H9 (cell line): ENCODE measurements at regions not wholly inside any gene's neighbourhood (a gene's known extent, or its start where the extent isn't known, plus 50 kb on each side); places are given as distances from the start of the nearest gene placed in this dataset.

Experiments used
- DNase-seq: peaks from one replicate; pipeline ENCODE4 v3.0.0-alpha.2; 2017
- H2AFZ ChIP-seq: one replicate; pipeline ENCODE4 v1.6.1; 2013; ENCODE audit warnings: mild to moderate bottlenecking, low read length, control low read depth, moderate library complexity
- H2AK5ac ChIP-seq: 2 replicates; pipeline ENCODE4 v1.6.1; 2013; ENCODE audit warnings: low read length, control low read depth, mixed read lengths; ENCODE audit not compliant: insufficient read length
- H2BK120ac ChIP-seq: one replicate; pipeline ENCODE4 v1.6.1; 2013; ENCODE audit warnings: low read depth, mild to moderate bottlenecking, low read length, control low read depth, inconsistent platforms; ENCODE audit not compliant: poor library complexity, severe bottlenecking
- H2BK12ac ChIP-seq: 2 replicates; pipeline ENCODE4 v1.6.1; 2013; ENCODE audit warnings: low read length, control low read depth, mixed read lengths, low read depth; ENCODE audit not compliant: insufficient read length
- H2BK15ac ChIP-seq: 2 replicates; pipeline ENCODE4 v1.6.1; 2013; ENCODE audit warnings: low read depth, low read length, control low read depth
- H2BK20ac ChIP-seq: one replicate; pipeline ENCODE4 v1.6.1; 2013; ENCODE audit warnings: low read depth, mild to moderate bottlenecking, low read length, control low read depth, inconsistent platforms; ENCODE audit not compliant: poor library complexity, severe bottlenecking
- H2BK5ac ChIP-seq: 2 replicates; pipeline ENCODE4 v1.6.1; 2013; ENCODE audit warnings: low read length, control low read depth, mixed read lengths; ENCODE audit not compliant: insufficient read length
- H3K14ac ChIP-seq: 2 replicates; pipeline ENCODE4 v1.6.1; 2013; ENCODE audit warnings: low read length, control low read depth; ENCODE audit not compliant: insufficient read depth
- H3K18ac ChIP-seq: 2 replicates; pipeline ENCODE4 v1.6.1; 2013; ENCODE audit warnings: low read depth, mild to moderate bottlenecking, mixed read lengths, low read length, control low read depth; ENCODE audit not compliant: insufficient read length
- H3K23ac ChIP-seq: 2 replicates; pipeline ENCODE4 v1.6.1; 2013; ENCODE audit warnings: low read length, control low read depth, mixed read lengths, low read depth; ENCODE audit not compliant: insufficient read length
- H3K23me2 ChIP-seq: 2 replicates; pipeline ENCODE4 v1.6.1; 2013; ENCODE audit warnings: low read depth, mild to moderate bottlenecking, mixed read lengths, low read length, control low read depth; ENCODE audit not compliant: insufficient read length, poor library complexity, severe bottlenecking
- H3K27ac ChIP-seq: 2 replicates; pipeline ENCODE4 v1.5.1; 2013; ENCODE audit warnings: low read length, control low read depth, mixed read lengths, low read depth; ENCODE audit not compliant: insufficient read length
- H3K27me3 ChIP-seq: 2 replicates; pipeline ENCODE4 v1.6.1; 2013; ENCODE audit warnings: low read length, control low read depth, inconsistent platforms; ENCODE audit not compliant: insufficient read depth
- H3K4ac ChIP-seq: 2 replicates; pipeline ENCODE4 v1.6.1; 2013; ENCODE audit warnings: low read depth, mild to moderate bottlenecking, control low read depth, inconsistent platforms, low read length, moderate library complexity
- H3K4me1 ChIP-seq: 2 replicates; pipeline ENCODE4 v1.6.1; 2013; ENCODE audit warnings: low read length, control low read depth, inconsistent platforms; ENCODE audit not compliant: insufficient read depth
- H3K4me2 ChIP-seq: 2 replicates; pipeline ENCODE4 v1.6.1; 2013; ENCODE audit warnings: low read length, control low read depth, mixed read lengths; ENCODE audit not compliant: insufficient read length, insufficient read depth
- H3K56ac ChIP-seq: 2 replicates; pipeline ENCODE4 v1.6.1; 2013; ENCODE audit warnings: low read depth, mild to moderate bottlenecking, mixed read lengths, low read length, control low read depth; ENCODE audit not compliant: insufficient read length
- H3K79me1 ChIP-seq: 2 replicates; pipeline ENCODE4 v1.6.1; 2013; ENCODE audit warnings: low read depth, mild to moderate bottlenecking, moderate library complexity, low read length, control low read depth, inconsistent platforms; ENCODE audit not compliant: insufficient read depth, poor library complexity, severe bottlenecking
- H3K79me2 ChIP-seq: 2 replicates; pipeline ENCODE4 v1.6.1; 2013; ENCODE audit warnings: low read length, control low read depth, inconsistent platforms; ENCODE audit not compliant: insufficient read depth
- H3K9ac ChIP-seq: 2 replicates; pipeline ENCODE4 v1.6.1; 2013; ENCODE audit warnings: low read length, control low read depth, mixed read lengths; ENCODE audit not compliant: insufficient read length; ENCODE audit errors: extremely low read depth
- H3K9me3 ChIP-seq: one replicate; pipeline ENCODE4 v1.6.1; 2013; ENCODE audit warnings: low read depth, low read length, inconsistent platforms; ENCODE audit not compliant: control insufficient read depth
- H3T11ph ChIP-seq: one replicate; pipeline ENCODE4 v1.6.1; 2013; ENCODE audit warnings: mild to moderate bottlenecking, low read length, control low read depth, inconsistent platforms
- H4K20me1 ChIP-seq: one replicate; pipeline ENCODE4 v1.6.1; 2013; ENCODE audit not compliant: control insufficient read depth, insufficient read length, insufficient read depth
- H4K5ac ChIP-seq: 2 replicates; pipeline ENCODE4 v1.6.1; 2013; ENCODE audit warnings: low read depth, mild to moderate bottlenecking, mixed read lengths, low read length, control low read depth; ENCODE audit not compliant: insufficient read length
- H4K8ac ChIP-seq: replicated peaks from 2 replicates; pipeline ENCODE4 v1.6.1; 2013; ENCODE audit warnings: low read length, control low read depth, mixed read lengths, low read depth; ENCODE audit not compliant: insufficient read length
- H4K91ac ChIP-seq: 2 replicates; pipeline ENCODE4 v1.6.1; 2013; ENCODE audit warnings: low read depth, mild to moderate bottlenecking, moderate library complexity, mixed read lengths, low read length, control low read depth; ENCODE audit not compliant: insufficient read length
- H3K27ac Mint-ChIP-seq, 3 experiments: 2 replicates in 2 of 3; 3 replicates in 1 of 3; pipeline ENCODE4 v1.8.0; 2020 to 2021; ENCODE audit warnings: mixed read lengths in 3 of 3, mild to moderate bottlenecking in 1 of 3, moderate library complexity in 1 of 3
- H3K27me3 Mint-ChIP-seq: 2 replicates; pipeline ENCODE4 v1.8.0; 2021; ENCODE audit warnings: low read depth, mild to moderate bottlenecking, moderate library complexity, mixed read lengths
- H3K36me3 Mint-ChIP-seq, 3 experiments: 2 replicates in 2 of 3; 3 replicates in 1 of 3; pipeline ENCODE4 v1.8.0; 2020 to 2021; ENCODE audit warnings: low read depth in 3 of 3, mixed read lengths in 3 of 3; ENCODE audit not compliant: insufficient read depth in 1 of 3
- H3K4me1 Mint-ChIP-seq, 2 experiments: 2 replicates each; pipeline ENCODE4 v1.8.0; 2020; ENCODE audit warnings: mixed read lengths in 2 of 2
- H3K4me3 Mint-ChIP-seq, 2 experiments: 2 replicates in 1 of 2; 3 replicates in 1 of 2; pipeline ENCODE4 v1.8.0; 2020 to 2021; ENCODE audit warnings: mild to moderate bottlenecking in 2 of 2, mixed read lengths in 2 of 2, moderate library complexity in 1 of 2
- H3K9me3 Mint-ChIP-seq, 2 experiments: 2 replicates in 1 of 2; 3 replicates in 1 of 2; pipeline ENCODE4 v1.8.0; 2020; ENCODE audit warnings: mild to moderate bottlenecking in 2 of 2, mixed read lengths in 2 of 2, moderate library complexity in 1 of 2
- CTCF ChIP-seq: fragments of 200-600 bp; sonication (generic); conservative IDR thresholded peaks from 3 replicates; pipeline ENCODE4 v1.8.0; 2021; ENCODE audit warnings: antibody characterized with exemption, mild to moderate bottlenecking
- WGBS: extraction: QIAGEN DNeasy Blood & Tissue Kit; methylation state at CpG from one replicate; pipeline ENCODE4 v1.1.7; 2013; ENCODE audit warnings: missing lambda C conversion rate, low lambda C conversion rate, mixed read lengths; ENCODE audit not compliant: insufficient read length; ENCODE audit errors: extremely low coverage; 5-methylcytosine and 5-hydroxymethylcytosine counted together

- Mint-ChIP-seq H3K4me3 (no peak overlapping the region), H3K4me1 (peaks cover 47 to 52% of the 10 kb centered on the region in 2 experiments), H3K27me3 (peaks cover 18% of the 10 kb centered on the region), H3K9me3 (no peaks in the 10 kb centered on the region; a peak in 1 of 5 replicates), H3K36me3 (peaks cover 0 to 4% (median 0%) of the 10 kb centered on the region in 3 experiments; a peak in 3 of 7 replicates), H3K27ac (peak overlapping the region in 1 of 3 experiments; percentile 79; a peak in 2 of 7 replicates)
- TF ChIP-seq CTCF = no peak
- no peak overlapping the region for H4K91ac ChIP-seq
- no peak overlapping the region for H3K18ac ChIP-seq
- no peak overlapping the region for H2BK5ac ChIP-seq
- no peak overlapping the region for H4K5ac ChIP-seq
- no peak overlapping the region for H2AK5ac ChIP-seq
- no CpG with 5 or more reads among the region's 8 CpGs for WGBS
- H2AFZ ChIP-seq = no peak overlapping the region
- H3K27me3 ChIP-seq = no peaks in the 10 kb centered on the region
- H3K56ac ChIP-seq = no peak overlapping the region
- no peak overlapping the region for H3K4me2 ChIP-seq
- H3K79me1 ChIP-seq = no peaks in the 10 kb centered on the region
- no peaks in the 10 kb centered on the region for H3K9me3 ChIP-seq
- peak; percentile 20 for DNase-seq
- H3K14ac ChIP-seq = no peak overlapping the region
- H4K8ac ChIP-seq = no peak overlapping the region
- H3K23ac ChIP-seq = no peak overlapping the region
- H3K4me1 ChIP-seq = peaks cover 11% of the 10 kb centered on the region; the same call in 1 of the 2 replicates
- no peak overlapping the region for H2BK20ac ChIP-seq
- H3K79me2 ChIP-seq = no peaks in the 10 kb centered on the region
- no peaks in the 10 kb centered on the region for H3K23me2 ChIP-seq
- no peak overlapping the region for H3K9ac ChIP-seq
- H3K4ac ChIP-seq = no peak overlapping the region
- H3K27ac ChIP-seq = no peak overlapping the region
- no peak overlapping the region for H2BK120ac ChIP-seq
- H2BK15ac ChIP-seq = no peak overlapping the region
- no peak overlapping the region for H3T11ph ChIP-seq
- no peak overlapping the region for H2BK12ac ChIP-seq
- no peaks in the 10 kb centered on the region for H4K20me1 ChIP-seq
These were observed 200.1 kb downstream of the GADD45G start for GRCh38 chr9:89804766-89805531.
